Smooth muscle cell (in vitro differentiated cells): ENCODE measurements at regions not wholly inside any gene's neighbourhood (a gene's known extent, or its start where the extent isn't known, plus 50 kb on each side); places are given as distances from the start of the nearest gene placed in this dataset.
"Not testable (repeated sequence)": the region's sequence is repeated elsewhere in the genome, so short reads cannot be mapped to it uniquely, and the experiment has no call there.

ENCODE experiments used
- DNase-seq: peaks from one replicate; lab custom pipeline; 2025; ENCODE audit not compliant: unreplicated experiment; lab: John Stamatoyannopoulos, UW
- H2AFZ ChIP-seq: fragments of 200-600 bp; sonication (generic); 2 replicates; pipeline ENCODE4 v1.6.0; 2016; ENCODE audit warnings: antibody characterized with exemption, low read depth, mild to moderate bottlenecking
- H3F3A ChIP-seq: fragments of 200-600 bp; sonication (generic); 2 replicates; pipeline ENCODE4 v1.6.0; 2017; ENCODE audit warnings: antibody characterized with exemption, low read depth
- H3K27ac ChIP-seq: fragments of 200-600 bp; sonication (generic); 2 replicates; pipeline ENCODE4 v1.5.1; 2016; ENCODE audit warnings: low read depth, mild to moderate bottlenecking
- H3K27me3 ChIP-seq: fragments of 200-600 bp; sonication (generic); 2 replicates; pipeline ENCODE4 v1.6.1; 2016; ENCODE audit warnings: low read depth, mild to moderate bottlenecking
- H3K36me3 ChIP-seq: fragments of 200-600 bp; sonication (generic); 2 replicates; pipeline ENCODE4 v1.5.1; 2016; ENCODE audit warnings: low read depth
- H3K4me1 ChIP-seq: fragments of 200-600 bp; sonication (generic); 2 replicates; pipeline ENCODE4 v1.5.1; 2016; ENCODE audit warnings: low read depth
- H3K4me2 ChIP-seq: fragments of 200-600 bp; sonication (generic); 2 replicates; pipeline ENCODE4 v1.6.0; 2016; ENCODE audit warnings: mild to moderate bottlenecking
- H3K4me3 ChIP-seq: fragments of 200-600 bp; sonication (generic); 2 replicates; pipeline ENCODE4 v1.5.1; 2016; ENCODE audit warnings: mild to moderate bottlenecking
- H3K79me2 ChIP-seq: fragments of 200-600 bp; sonication (generic); 2 replicates; pipeline ENCODE4 v1.6.0; 2016; ENCODE audit warnings: low read depth, mild to moderate bottlenecking
- H3K9ac ChIP-seq: fragments of 200-600 bp; sonication (generic); 2 replicates; pipeline ENCODE4 v1.6.0; 2016; ENCODE audit warnings: low read depth
- H3K9me3 ChIP-seq: fragments of 200-600 bp; sonication (generic); replicated peaks from 2 replicates; pipeline ENCODE4 v1.5.1; 2016; ENCODE audit warnings: low read depth
- H4K20me1 ChIP-seq: fragments of 200-600 bp; sonication (generic); 2 replicates; pipeline ENCODE4 v1.6.0; 2016; ENCODE audit warnings: low read depth
- CTCF ChIP-seq: fragments of 200-600 bp; sonication (generic); IDR thresholded peaks from 2 replicates; pipeline ENCODE4 v1.5.1; 2017; ENCODE audit warnings: borderline replicate concordance, mild to moderate bottlenecking, antibody characterized with exemption; ENCODE audit not compliant: insufficient read depth, poor library complexity, severe bottlenecking
- WGBS: methylation state at CpG from one replicate; pipeline ENCODE4 v1.1.7; 2016; ENCODE audit warnings: low lambda C conversion rate; 5-methylcytosine and 5-hydroxymethylcytosine counted together

- no peak overlapping the region for H3K9ac ChIP-seq
- no peaks in the 10 kb centered on the region for H4K20me1 ChIP-seq
- no peak overlapping the region for H3K4me3 ChIP-seq
- no peaks in the 10 kb centered on the region for H3K79me2 ChIP-seq
- H3F3A ChIP-seq: no peaks in the 10 kb centered on the region
- no peak for TF ChIP-seq CTCF
- no peaks in the 10 kb centered on the region for H3K27me3 ChIP-seq
- no peaks in the 10 kb centered on the region for H3K36me3 ChIP-seq
- no peak for DNase-seq
- no peak overlapping the region for H3K27ac ChIP-seq
- H3K9me3 ChIP-seq: no peaks in the 10 kb centered on the region
- no peak overlapping the region for H2AFZ ChIP-seq
- WGBS: 92% methylated on average over 23 of the region's 23 CpGs
- peaks cover 8% of the 10 kb centered on the region for H3K4me1 ChIP-seq
- no peak overlapping the region for H3K4me2 ChIP-seq
These were observed 76.7 kb upstream of the RUBCNL start for GRCh38 chr13:46463719-46464118.

GRCh38 chr13:46460223-46460622 lies 73.2 kb upstream of the RUBCNL start:
- not testable (repeated sequence) for H3K79me2 ChIP-seq, H4K20me1 ChIP-seq, H3K9me3 ChIP-seq, H3K4me2 ChIP-seq, H3K4me1 ChIP-seq, H3F3A ChIP-seq, H3K27me3 ChIP-seq, H3K9ac ChIP-seq, H3K36me3 ChIP-seq, H2AFZ ChIP-seq, H3K27ac ChIP-seq, H3K4me3 ChIP-seq, DNase-seq
- WGBS: 94% methylated on average over 4 of the region's 4 CpGs

DNA sequence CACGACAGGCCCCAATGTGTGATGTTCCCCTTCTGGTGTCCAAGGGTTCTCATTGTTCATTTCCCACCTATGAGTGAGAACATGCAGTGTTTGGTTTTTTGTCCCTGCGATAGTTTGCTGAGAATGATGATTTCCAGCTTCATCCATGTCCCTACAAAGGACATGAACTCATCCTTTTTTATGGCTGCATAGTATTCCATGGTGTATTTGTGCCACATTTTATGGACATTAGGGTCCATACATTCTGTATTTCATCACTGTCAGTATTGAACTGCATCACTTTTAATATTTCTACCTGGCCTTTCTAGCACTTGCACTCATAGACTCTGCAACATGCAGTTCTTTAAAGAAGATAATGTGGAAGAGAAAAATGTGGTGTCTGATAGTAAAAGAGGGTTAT lies 70.2 kb upstream of the RUBCNL start:
- not testable (repeated sequence) for H3F3A ChIP-seq, H3K9ac ChIP-seq, H3K27ac ChIP-seq, DNase-seq, H3K4me1 ChIP-seq, H2AFZ ChIP-seq, H4K20me1 ChIP-seq, H3K27me3 ChIP-seq, H3K9me3 ChIP-seq, H3K36me3 ChIP-seq, H3K4me2 ChIP-seq, H3K4me3 ChIP-seq, H3K79me2 ChIP-seq
- WGBS: 94% methylated on average over 2 of the region's 2 CpGs

DNA sequence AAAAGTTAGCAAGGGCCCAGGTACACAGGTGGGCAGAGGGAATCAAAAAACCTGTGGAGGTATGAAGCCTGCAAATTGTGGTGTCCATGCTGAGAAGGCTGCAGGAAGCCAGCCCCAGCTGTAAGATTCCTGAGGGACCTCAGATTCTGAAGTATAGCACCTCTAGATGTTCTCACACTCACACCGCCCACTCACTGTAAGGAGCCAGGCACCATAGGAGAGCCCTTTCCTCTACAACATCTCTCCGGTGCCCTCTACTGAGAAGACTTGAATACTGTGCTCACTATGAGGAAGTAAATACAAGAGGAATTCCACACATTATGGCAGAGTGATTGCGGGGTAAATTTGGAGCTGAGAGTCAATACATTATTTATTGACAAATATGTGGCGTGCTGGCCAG lies 68.9 kb upstream of the RUBCNL start:
- not testable (repeated sequence) for H3K36me3 ChIP-seq, H3K27me3 ChIP-seq, H3K4me1 ChIP-seq, H3K4me2 ChIP-seq, H2AFZ ChIP-seq, H3K27ac ChIP-seq, DNase-seq, H3K79me2 ChIP-seq, H3K4me3 ChIP-seq, H3F3A ChIP-seq, H4K20me1 ChIP-seq, H3K9me3 ChIP-seq, H3K9ac ChIP-seq
- 38% methylated on average over 4 of the region's 4 CpGs for WGBS
- peak; percentile 7 for TF ChIP-seq CTCF

- not testable (repeated sequence) for H3K4me3 ChIP-seq, H3K79me2 ChIP-seq, H3K27ac ChIP-seq, H3K36me3 ChIP-seq, H2AFZ ChIP-seq, H3K9ac ChIP-seq, H3K27me3 ChIP-seq, H3K4me2 ChIP-seq, H3F3A ChIP-seq, DNase-seq, H4K20me1 ChIP-seq, H3K9me3 ChIP-seq, H3K4me1 ChIP-seq
- WGBS: 50% methylated on average over 3 of the region's 3 CpGs
These were observed 64.1 kb upstream of the RUBCNL start for GRCh38 chr13:46451145-46451544.

GRCh38 chr13:46449949-46450348 lies 62.9 kb upstream of the RUBCNL start:
- H3K4me3 ChIP-seq, H3K27ac ChIP-seq, H3K79me2 ChIP-seq, H3K4me2 ChIP-seq, H3K36me3 ChIP-seq, H4K20me1 ChIP-seq, H3F3A ChIP-seq, DNase-seq, H3K9me3 ChIP-seq, H3K9ac ChIP-seq, H3K27me3 ChIP-seq, H3K4me1 ChIP-seq: not testable (repeated sequence)
- H2AFZ ChIP-seq: peak overlapping the region; percentile 79
- 87% methylated on average over 2 of the region's 2 CpGs for WGBS

DNA sequence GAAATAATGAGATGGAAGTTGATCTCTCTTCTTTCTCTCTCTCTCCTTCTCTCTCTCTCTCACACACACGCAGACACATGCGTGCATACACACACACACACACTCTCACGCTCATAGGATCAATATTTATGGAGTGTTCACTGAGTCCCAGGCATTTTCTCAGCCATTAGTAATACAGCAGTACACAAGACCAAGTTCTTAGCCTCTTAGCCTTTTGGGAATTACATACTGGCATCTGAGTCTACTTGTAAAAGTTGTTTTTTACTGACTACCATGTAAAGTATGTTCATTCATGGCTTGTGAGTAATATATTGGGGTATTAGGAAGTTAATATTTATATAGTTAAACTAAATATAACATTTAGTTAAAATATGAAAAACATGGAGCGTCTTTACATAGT lies 61.1 kb upstream of the RUBCNL start:
- not testable (repeated sequence) for H3K4me3 ChIP-seq, H3K36me3 ChIP-seq, H3K27ac ChIP-seq, H3K27me3 ChIP-seq, H2AFZ ChIP-seq, H4K20me1 ChIP-seq, H3K79me2 ChIP-seq, H3K4me1 ChIP-seq, DNase-seq, H3K4me2 ChIP-seq, H3K9ac ChIP-seq, H3F3A ChIP-seq, H3K9me3 ChIP-seq
- WGBS: 82% methylated on average over 4 of the region's 4 CpGs
